Fibroblast of the aortic adventitia (primary cell): ENCODE measurements at regions not wholly inside any gene's neighbourhood (a gene's known extent, or its start where the extent isn't known, plus 50 kb on each side); places are given as distances from the start of the nearest gene placed in this dataset.

ENCODE experiments used
- DNase-seq: peaks from one replicate; pipeline ENCODE4 v3.0.0-alpha.2; 2010; ENCODE audit warnings: low read depth
- H3K4me3 ChIP-seq: 2 replicates; pipeline ENCODE4 v1.5.1; 2011; ENCODE audit warnings: low read depth, mild to moderate bottlenecking, control low read depth, low read length, moderate library complexity
- CTCF ChIP-seq: IDR thresholded peaks from 2 replicates; pipeline ENCODE4 v1.5.1; 2011; ENCODE audit warnings: mild to moderate bottlenecking, low read length, control low read depth, inconsistent platforms; ENCODE audit not compliant: insufficient read depth

- H3K4me3 ChIP-seq: no peak overlapping the region
- TF ChIP-seq CTCF: no peak
- no peak for DNase-seq
These were observed 320.1 kb downstream of the CDH2 start for GRCh38 chr18:27856820-27857219.

- no peak for DNase-seq
- H3K4me3 ChIP-seq: no peak overlapping the region
- TF ChIP-seq CTCF: no peak
These were observed 321.4 kb downstream of the CDH2 start for GRCh38 chr18:27855486-27855885.

GRCh38 chr18:27854631-27855030, 322.3 kb downstream of the CDH2 start:
- H3K4me3 ChIP-seq: no peak overlapping the region
- no peak for TF ChIP-seq CTCF
- no peak for DNase-seq

GRCh38 chr18:27848336-27848735, 328.6 kb downstream of the CDH2 start:
- TF ChIP-seq CTCF: no peak
- H3K4me3 ChIP-seq: no peak overlapping the region
- DNase-seq: no peak

DNA sequence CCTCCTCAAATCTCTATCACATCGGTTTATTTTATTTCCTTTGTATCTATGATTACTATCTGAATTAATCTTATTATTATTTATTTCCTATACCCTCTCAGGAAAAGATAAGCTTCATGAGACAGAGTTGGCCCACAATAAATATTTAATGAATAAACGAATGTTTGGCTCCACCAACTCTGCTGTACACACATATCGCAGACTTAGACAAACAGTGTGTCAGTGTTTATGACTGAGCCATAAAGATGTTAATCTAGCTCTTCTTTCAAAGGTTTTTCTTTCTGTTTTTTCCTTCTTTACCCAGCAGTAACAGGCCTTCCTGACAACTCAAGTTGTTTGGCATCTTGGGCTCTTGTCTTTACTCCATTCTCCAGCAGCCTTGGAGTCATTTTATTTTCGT, 329.5 kb downstream of the CDH2 start:
- no peak for DNase-seq
- TF ChIP-seq CTCF: no peak
- no peak overlapping the region for H3K4me3 ChIP-seq

DNA sequence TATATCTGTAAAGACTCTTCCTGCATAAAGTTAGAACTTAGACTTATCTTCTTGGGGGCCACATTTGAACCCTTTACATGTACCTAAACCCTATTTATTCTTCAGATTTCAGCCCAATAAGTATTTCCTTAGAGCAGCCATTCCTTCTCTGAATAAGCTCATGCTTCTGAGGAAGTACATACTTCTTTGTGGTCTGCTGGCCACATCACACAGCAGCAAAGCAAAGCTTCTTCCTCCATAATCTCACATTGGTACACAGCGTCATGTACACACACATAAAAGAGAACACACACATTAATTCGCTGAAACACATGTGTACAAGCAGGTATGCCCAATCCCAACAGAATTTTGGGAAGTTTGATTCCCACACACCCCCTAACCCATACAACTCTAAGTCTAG, 331.0 kb downstream of the CDH2 start:
- DNase-seq: no peak
- TF ChIP-seq CTCF: no peak
- H3K4me3 ChIP-seq: no peak overlapping the region
